ENCODE measurements at regions not wholly inside any gene's neighbourhood (a gene's known extent, or its start where the extent isn't known, plus 50 kb on each side); places are given as distances from the start of the nearest gene placed in this dataset.

GRCh38 chr13:22517544-22517943 is 663.2 kb upstream of the SGCG start:
- DNase-seq (ENCODE audit: low read depth), result no peak
- no peak overlapping the region for H3K4me3 ChIP-seq (ENCODE audit: low read depth, low read length)
- no peak for TF ChIP-seq MYC (IDR thresholded peaks at IDR 0.05; ENCODE audit: low read depth, low read length)
- TF ChIP-seq, protein P1, sequence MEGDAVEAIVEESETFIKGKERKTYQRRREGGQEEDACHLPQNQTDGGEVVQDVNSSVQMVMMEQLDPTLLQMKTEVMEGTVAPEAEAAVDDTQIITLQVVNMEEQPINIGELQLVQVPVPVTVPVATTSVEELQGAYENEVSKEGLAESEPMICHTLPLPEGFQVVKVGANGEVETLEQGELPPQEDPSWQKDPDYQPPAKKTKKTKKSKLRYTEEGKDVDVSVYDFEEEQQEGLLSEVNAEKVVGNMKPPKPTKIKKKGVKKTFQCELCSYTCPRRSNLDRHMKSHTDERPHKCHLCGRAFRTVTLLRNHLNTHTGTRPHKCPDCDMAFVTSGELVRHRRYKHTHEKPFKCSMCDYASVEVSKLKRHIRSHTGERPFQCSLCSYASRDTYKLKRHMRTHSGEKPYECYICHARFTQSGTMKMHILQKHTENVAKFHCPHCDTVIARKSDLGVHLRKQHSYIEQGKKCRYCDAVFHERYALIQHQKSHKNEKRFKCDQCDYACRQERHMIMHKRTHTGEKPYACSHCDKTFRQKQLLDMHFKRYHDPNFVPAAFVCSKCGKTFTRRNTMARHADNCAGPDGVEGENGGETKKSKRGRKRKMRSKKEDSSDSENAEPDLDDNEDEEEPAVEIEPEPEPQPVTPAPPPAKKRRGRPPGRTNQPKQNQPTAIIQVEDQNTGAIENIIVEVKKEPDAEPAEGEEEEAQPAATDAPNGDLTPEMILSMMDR (IDR thresholded peaks at IDR 0.05; ENCODE audit: low read depth, low read length), result no peak
- TF ChIP-seq, protein P2, sequence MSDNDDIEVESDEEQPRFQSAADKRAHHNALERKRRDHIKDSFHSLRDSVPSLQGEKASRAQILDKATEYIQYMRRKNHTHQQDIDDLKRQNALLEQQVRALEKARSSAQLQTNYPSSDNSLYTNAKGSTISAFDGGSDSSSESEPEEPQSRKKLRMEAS (IDR thresholded peaks at IDR 0.05; ENCODE audit: low read depth, low read length), result no peak
- no peak for TF ChIP-seq POLR2A (IDR thresholded peaks at IDR 0.05; ENCODE audit: extremely low read depth, insufficient read length)

- no peak for DNase-seq (ENCODE audit: low read depth)
- no peak overlapping the region for H3K4me3 ChIP-seq (ENCODE audit: low read depth, low read length)
- TF ChIP-seq, protein P2 (IDR thresholded peaks at IDR 0.05; ENCODE audit: low read depth, low read length), result no peak
- no peak for TF ChIP-seq MYC (IDR thresholded peaks at IDR 0.05; ENCODE audit: low read depth, low read length)
- no peak for TF ChIP-seq POLR2A (IDR thresholded peaks at IDR 0.05; ENCODE audit: extremely low read depth, insufficient read length)
- TF ChIP-seq, protein P1 (IDR thresholded peaks at IDR 0.05; ENCODE audit: low read depth, low read length), result no peak
These were observed 643.9 kb upstream of the SGCG start for GRCh38 chr13:22536851-22537250.

DNA sequence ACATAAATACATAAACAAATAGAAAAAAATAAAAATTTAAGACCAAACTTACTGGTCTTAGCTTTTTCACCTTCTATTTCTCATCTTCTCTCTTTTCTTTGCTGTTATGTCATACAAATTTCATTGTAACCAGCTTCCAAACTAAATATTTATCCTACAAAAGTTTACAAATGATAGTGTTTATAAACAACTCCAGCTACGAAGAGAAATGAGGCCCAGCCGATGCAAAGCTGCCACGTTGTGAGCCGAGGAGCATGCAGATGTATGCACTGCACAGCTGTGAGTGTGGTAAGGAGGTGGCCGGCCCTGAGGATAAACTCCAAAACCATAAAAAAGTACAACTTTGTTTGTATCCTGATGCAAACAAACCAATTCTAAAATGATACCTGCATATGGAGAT is 642.4 kb upstream of the SGCG start:
- DNase-seq (ENCODE audit: low read depth), result no peak
- TF ChIP-seq, protein P2 (IDR thresholded peaks at IDR 0.05; ENCODE audit: low read depth, low read length), result no peak
- TF ChIP-seq MYC (IDR thresholded peaks at IDR 0.05; ENCODE audit: low read depth, low read length), result no peak
- TF ChIP-seq, protein P1 (IDR thresholded peaks at IDR 0.05; ENCODE audit: low read depth, low read length), result no peak
- TF ChIP-seq POLR2A (IDR thresholded peaks at IDR 0.05; ENCODE audit: extremely low read depth, insufficient read length), result no peak
- H3K4me3 ChIP-seq (ENCODE audit: low read depth, low read length), result no peak overlapping the region

DNA sequence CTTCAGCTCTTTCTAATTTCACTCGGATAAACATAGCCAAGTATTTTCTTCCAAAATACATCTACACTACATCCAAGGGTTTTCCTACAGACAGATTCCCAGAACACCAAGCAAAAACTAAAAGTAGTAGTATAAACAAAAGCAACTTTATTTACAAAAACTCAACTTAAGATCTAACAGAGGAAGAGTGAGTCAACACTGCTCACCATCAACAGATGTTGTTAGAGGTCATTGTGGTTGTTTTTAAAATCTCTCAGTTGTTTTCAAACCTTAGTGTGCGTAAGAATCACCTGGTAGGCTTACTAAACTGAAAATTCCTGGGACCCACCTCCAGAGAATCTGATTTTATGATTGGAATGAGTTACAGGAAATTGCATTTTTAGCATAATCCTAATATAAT is 631.7 kb upstream of the SGCG start:
- TF ChIP-seq, protein P2 (IDR thresholded peaks at IDR 0.05; ENCODE audit: low read depth, low read length), result no peak
- no peak for TF ChIP-seq MYC (IDR thresholded peaks at IDR 0.05; ENCODE audit: low read depth, low read length)
- TF ChIP-seq, protein P1 (IDR thresholded peaks at IDR 0.05; ENCODE audit: low read depth, low read length), result no peak
- TF ChIP-seq POLR2A (IDR thresholded peaks at IDR 0.05; ENCODE audit: extremely low read depth, insufficient read length), result no peak
- H3K4me3 ChIP-seq (ENCODE audit: low read depth, low read length), result no peak overlapping the region
- no peak for DNase-seq (ENCODE audit: low read depth)

DNA sequence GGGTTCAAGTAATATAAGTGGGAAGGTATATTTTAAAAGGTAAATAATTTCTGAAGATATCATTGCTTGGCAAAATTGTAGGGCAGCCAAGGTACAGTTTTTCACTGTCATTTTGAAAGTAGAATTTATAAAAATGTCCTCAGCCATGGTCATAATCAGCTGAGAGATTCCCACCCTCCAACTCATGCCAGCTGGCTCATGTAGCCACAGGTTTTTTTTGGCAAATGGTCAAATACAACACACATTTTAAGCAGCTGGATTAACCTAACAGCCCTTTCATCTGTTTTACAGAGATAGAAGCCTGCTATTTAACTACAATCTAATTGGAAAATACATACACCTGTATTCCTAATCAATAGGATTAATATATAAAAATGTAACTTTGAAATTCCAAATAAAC is 619.2 kb upstream of the SGCG start:
- H3K4me3 ChIP-seq (ENCODE audit: low read depth, low read length), result no peak overlapping the region
- TF ChIP-seq, protein P1 (IDR thresholded peaks at IDR 0.05; ENCODE audit: low read depth, low read length), result no peak
- TF ChIP-seq POLR2A (IDR thresholded peaks at IDR 0.05; ENCODE audit: extremely low read depth, insufficient read length), result no peak
- DNase-seq (ENCODE audit: low read depth), result no peak

- TF ChIP-seq, protein P1 (IDR thresholded peaks at IDR 0.05; ENCODE audit: low read depth, low read length), result no peak
- TF ChIP-seq, protein P2 (IDR thresholded peaks at IDR 0.05; ENCODE audit: low read depth, low read length), result no peak
- no peak for TF ChIP-seq MYC (IDR thresholded peaks at IDR 0.05; ENCODE audit: low read depth, low read length)
- no peak for TF ChIP-seq POLR2A (IDR thresholded peaks at IDR 0.05; ENCODE audit: extremely low read depth, insufficient read length)
- DNase-seq (ENCODE audit: low read depth), result no peak
- H3K4me3 ChIP-seq (ENCODE audit: low read depth, low read length), result no peak overlapping the region
These were observed 618.7 kb upstream of the SGCG start for GRCh38 chr13:22562116-22562515.
